Stimulated activated CD4-positive, alpha-beta T cell treated with anti-CD3 and anti-CD28 coated beads, Interleukin-4, amount 100 ng/mL, for 48 hours (primary cell): ENCODE measurements at regions not wholly inside any gene's neighbourhood (a gene's known extent, or its start where the extent isn't known, plus 50 kb on each side); places are given as distances from the start of the nearest gene placed in this dataset.

Experiments used
- DNase-seq, 2 donors: peaks; one replicate each; pipeline ENCODE4 v3.0.0-alpha.2; 2020; ENCODE audit warnings: low read depth in 2 of 2

- DNase-seq: no peak
Measured at GRCh38 chr2:128380061-128380889, 61.6 kb upstream of the HS6ST1 start.

GRCh38 chr2:128380961-128381938, 62.6 kb upstream of the HS6ST1 start:
- DNase-seq: no peak

DNA sequence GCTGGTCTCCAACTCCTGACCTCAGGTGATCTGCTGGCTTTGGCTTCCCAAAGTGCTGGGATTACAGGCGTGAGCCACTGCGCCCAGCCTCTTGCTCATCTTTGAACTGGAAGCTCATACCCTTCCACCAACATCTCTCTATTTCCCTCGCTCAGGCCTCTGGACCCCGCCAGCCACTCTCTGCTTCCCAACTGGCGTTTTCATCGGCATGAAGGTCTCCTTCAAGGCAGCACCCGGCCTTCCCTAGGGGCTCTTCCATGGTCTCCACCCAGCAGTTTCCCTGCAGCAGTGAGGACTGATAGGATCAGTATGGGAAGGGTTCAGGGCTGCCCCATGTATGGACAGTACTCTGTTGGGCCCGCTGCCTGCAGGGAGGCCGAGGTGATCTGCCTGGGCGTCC, 65.8 kb upstream of the HS6ST1 start:
- DNase-seq: no peak

- DNase-seq: no peak
Measured at GRCh38 chr2:128384956-128385355, 66.3 kb upstream of the HS6ST1 start.

- no peak for DNase-seq
Measured at GRCh38 chr2:128385365-128385764, 66.7 kb upstream of the HS6ST1 start.

- no peak for DNase-seq
Measured at GRCh38 chr2:128386066-128386465, 67.4 kb upstream of the HS6ST1 start.

DNA sequence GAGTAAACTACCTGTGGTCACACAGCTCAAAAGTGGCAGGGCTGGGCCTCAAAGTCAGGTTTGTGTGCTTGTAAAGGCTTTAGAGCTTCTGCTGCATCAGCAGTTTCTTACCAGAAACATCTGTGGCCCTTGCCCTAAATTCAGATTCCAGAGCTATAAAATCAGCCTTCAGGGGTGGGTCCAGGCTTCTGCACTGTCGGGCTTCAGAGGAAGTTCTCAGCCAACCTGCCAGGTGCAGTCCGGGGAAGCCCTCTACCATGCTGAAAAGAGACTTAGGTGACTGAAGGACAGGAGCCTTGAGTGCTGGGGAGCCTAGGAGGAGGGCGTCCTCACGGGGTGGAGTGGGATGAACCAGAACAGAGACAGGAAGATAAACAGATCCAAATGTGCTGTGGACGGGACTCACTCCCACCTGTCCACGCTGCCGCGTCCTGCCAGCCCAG, 69.9 kb upstream of the HS6ST1 start:
- no peak for DNase-seq

GRCh38 chr2:128389388-128390086, 70.9 kb upstream of the HS6ST1 start:
- no peak for DNase-seq

GRCh38 chr2:128390256-128390990, 71.8 kb upstream of the HS6ST1 start:
- no peak for DNase-seq

DNA sequence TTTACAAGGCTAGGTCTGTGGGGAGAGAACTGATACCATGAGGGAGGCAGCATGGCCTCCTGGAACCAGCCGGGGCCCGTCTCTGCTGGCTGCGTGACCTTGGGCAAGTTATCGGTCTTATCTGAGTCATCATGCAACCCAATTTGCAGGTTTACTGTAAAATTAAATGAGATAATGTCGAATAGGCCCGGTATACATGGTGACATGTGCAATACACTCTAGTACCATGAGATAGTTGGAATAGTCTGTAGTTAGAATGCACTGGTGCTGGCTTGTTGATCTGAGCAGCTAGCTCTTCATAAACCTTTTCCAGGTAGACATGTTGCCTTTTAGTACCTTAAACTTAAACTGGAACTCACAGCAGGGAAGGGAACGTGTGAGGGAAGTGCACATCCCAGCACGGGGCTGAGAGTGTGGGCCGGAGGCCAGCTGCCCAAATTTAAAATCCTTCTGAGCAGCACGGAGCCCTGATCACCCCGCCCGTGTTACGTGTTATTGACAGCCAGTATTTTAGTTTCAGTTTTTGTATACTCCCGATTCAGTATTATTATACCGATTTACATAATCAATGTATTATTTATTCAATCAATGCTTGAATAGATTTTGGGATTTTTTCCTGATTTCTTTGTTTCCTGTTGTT, 72.4 kb upstream of the HS6ST1 start:
- DNase-seq: no peak

- DNase-seq: no peak
Measured at GRCh38 chr2:128391679-128392078, 73.0 kb upstream of the HS6ST1 start.

- DNase-seq: no peak
Measured at GRCh38 chr2:128392207-128392606, 73.5 kb upstream of the HS6ST1 start.

DNA sequence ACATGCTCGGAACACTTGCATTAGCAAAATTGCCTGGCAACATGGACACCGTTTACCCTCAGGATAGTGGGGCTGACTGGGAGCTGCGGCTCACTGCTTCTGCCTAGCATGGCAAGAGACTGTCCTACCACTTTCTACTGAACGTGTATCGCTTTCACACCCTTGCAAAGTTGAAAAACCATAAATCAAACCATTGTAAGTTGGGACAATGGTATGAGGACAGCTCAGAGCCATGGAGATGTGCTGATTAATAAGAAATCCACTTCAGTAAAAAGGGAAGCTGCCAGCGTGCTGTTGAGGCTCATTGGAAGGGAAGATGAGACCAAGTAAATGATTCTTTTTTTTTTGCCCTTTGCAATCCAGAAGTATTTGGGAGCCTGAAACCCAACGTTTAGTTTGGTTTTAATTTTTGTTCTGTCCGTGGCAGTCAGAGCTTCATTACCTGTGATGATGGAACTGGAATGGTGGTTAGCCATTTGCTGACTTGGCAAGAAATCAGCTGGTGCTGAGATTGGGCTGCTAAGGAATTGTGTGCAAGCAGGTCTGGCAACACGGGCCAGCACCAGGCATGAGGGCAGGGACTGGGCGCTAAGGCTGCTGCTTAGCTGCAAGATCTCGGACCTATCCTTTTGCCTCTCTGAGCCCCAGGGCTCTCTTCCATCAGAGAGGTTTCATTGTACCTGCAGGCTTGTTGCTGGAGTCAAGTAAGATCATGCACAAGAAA, 75.5 kb upstream of the HS6ST1 start:
- no peak for DNase-seq

GRCh38 chr2:128395196-128395595, 76.5 kb upstream of the HS6ST1 start:
- DNase-seq: no peak

DNA sequence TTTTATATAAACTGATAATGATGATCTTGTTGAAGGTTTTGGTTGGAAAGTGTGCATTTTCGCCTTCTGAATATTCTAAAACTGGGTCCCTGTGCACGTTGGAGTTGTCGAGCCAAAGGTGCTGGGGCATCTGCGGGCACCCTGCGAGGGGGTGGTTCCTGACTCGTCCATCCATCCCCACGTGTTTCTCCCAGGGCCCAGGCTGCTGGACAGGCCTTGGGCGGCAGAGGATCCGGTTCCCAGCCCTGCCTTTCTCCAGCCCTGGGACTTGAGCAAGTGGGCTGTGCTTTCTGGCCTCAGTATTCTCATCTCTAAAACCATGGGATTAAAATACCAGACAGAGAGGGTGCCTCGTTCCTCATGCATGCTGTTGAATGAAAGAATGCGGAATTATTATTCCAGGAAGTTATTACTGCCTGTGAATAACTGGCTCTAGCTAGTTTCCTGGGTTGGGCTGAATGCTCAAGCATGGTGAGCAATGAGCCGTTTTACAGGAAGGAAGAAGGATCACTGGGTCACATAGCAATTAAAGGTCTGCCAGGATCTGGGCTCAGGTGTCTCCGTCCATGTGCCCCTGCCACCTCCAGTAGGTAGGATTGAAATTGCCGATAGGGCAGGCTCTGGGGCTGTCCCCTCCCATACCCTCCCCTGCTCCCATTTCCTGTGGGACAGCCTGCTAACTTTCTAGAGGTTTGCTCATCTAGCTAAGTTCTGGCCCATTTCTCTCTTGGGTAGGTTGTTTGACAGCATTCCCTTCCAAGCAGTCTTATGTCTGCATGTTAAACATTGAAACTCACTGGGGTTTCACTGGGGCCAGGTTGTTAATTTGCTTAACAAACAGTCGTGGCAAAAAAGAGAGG, 77.2 kb upstream of the HS6ST1 start:
- DNase-seq: no peak

GRCh38 chr2:128396500-128396891, 77.8 kb upstream of the HS6ST1 start:
- no peak for DNase-seq

GRCh38 chr2:128396946-128397345, 78.3 kb upstream of the HS6ST1 start:
- no peak for DNase-seq

- no peak for DNase-seq
Measured at GRCh38 chr2:128399256-128399655, 80.6 kb upstream of the HS6ST1 start.

DNA sequence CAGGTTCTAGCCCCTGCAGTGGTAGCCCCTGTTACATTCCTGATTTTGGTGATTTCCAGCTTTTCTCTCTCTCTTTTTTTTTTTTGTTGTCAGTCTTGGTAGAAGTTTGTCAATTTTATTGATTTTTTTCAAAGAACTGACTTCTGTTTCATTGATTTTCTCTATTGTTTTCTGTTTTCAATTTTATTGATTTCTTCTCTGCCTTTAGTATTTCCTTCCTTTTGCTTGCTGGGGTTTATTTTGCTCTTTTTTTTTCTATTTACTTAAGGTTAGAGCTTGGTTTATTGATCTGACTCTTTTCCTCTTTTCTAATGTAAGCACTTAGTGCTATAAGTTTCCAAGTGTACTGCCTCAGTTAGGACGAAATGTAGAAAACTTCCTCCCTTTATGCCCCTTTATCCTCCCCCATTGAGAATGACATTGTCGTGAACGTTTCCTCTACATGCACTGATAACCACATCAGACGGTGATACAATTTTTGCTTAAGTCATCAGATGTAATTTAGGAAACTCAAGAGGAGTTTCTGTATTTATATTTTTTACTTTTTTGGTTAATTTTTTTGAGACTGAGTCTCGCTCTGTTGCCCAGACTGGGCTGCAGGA, 81.1 kb upstream of the HS6ST1 start:
- no peak for DNase-seq
